Fibroblast of the aortic adventitia (primary cell): ENCODE measurements at regions not wholly inside any gene's neighbourhood (a gene's known extent, or its start where the extent isn't known, plus 50 kb on each side); places are given as distances from the start of the nearest gene placed in this dataset.

ENCODE experiments used
- DNase-seq: peaks from one replicate; pipeline ENCODE4 v3.0.0-alpha.2; 2010; ENCODE audit warnings: low read depth
- H3K4me3 ChIP-seq: 2 replicates; pipeline ENCODE4 v1.5.1; 2011; ENCODE audit warnings: low read depth, mild to moderate bottlenecking, control low read depth, low read length, moderate library complexity
- CTCF ChIP-seq: IDR thresholded peaks from 2 replicates; pipeline ENCODE4 v1.5.1; 2011; ENCODE audit warnings: mild to moderate bottlenecking, low read length, control low read depth, inconsistent platforms; ENCODE audit not compliant: insufficient read depth

GRCh38 chr3:25938566-25939325 is 148.9 kb downstream of the OXSM start:
- no peak for DNase-seq
- TF ChIP-seq CTCF = no peak
- no peak overlapping the region for H3K4me3 ChIP-seq

GRCh38 chr3:25940935-25941334 is 151.0 kb downstream of the OXSM start:
- TF ChIP-seq CTCF = no peak
- DNase-seq = no peak
- no peak overlapping the region for H3K4me3 ChIP-seq

- H3K4me3 ChIP-seq = no peak overlapping the region
- DNase-seq = no peak
- TF ChIP-seq CTCF = no peak
Measured at GRCh38 chr3:25944329-25944728, 154.4 kb downstream of the OXSM start.

- TF ChIP-seq CTCF = no peak
- H3K4me3 ChIP-seq = no peak overlapping the region
- DNase-seq = no peak
Measured at GRCh38 chr3:25945366-25945765, 155.5 kb downstream of the OXSM start.

GRCh38 chr3:25945836-25946235 is 155.9 kb downstream of the OXSM start:
- H3K4me3 ChIP-seq = no peak overlapping the region
- TF ChIP-seq CTCF = no peak
- no peak for DNase-seq

GRCh38 chr3:25952133-25952532 is 162.2 kb downstream of the OXSM start:
- no peak for DNase-seq
- TF ChIP-seq CTCF = no peak

GRCh38 chr3:25957026-25957425 is 167.1 kb downstream of the OXSM start:
- TF ChIP-seq CTCF = no peak
- DNase-seq = no peak
- H3K4me3 ChIP-seq = no peak overlapping the region

More at GRCh38 chr3:25952133-25952532, 162.2 kb downstream of the OXSM start:
- H3K4me3 ChIP-seq = no peak overlapping the region
